Ovary (tissue), 7 donors: ENCODE measurements at regions not wholly inside any gene's neighbourhood (a gene's known extent, or its start where the extent isn't known, plus 50 kb on each side); places are given as distances from the start of the nearest gene placed in this dataset.

Experiments
- DNase-seq, 5 donors: peaks; one replicate each; pipeline ENCODE4 v3.0.0-alpha.2; 2019 to 2020
- H3K27ac ChIP-seq, 2 donors: fragments of 200-600 bp; one replicate each; pipeline versions ENCODE4 v1.5.1 to v1.8.0; 2019 to 2022
- H3K27me3 ChIP-seq: fragments of 200-600 bp; one replicate; pipeline ENCODE4 v1.8.0; 2022
- H3K36me3 ChIP-seq: fragments of 200-600 bp; sonication (generic); one replicate; pipeline ENCODE4 v1.5.1; 2019
- H3K4me1 ChIP-seq: one replicate; pipeline ENCODE4 v1.8.1; 2013; ENCODE audit warnings: mild to moderate bottlenecking, moderate library complexity; ENCODE audit not compliant: insufficient read depth
- H3K4me3 ChIP-seq: fragments of 200-600 bp; sonication (generic); one replicate; pipeline ENCODE4 v1.5.1; 2017
- H3K9me3 ChIP-seq, 2 donors: fragments of 200-600 bp in 1 of 2; sonication (generic) in 1 of 2; one replicate each; pipeline versions ENCODE4 v1.5.1 to v1.8.1; 2013 to 2019; ENCODE audit warnings: mild to moderate bottlenecking in 1 of 2, moderate library complexity in 1 of 2
- CTCF ChIP-seq, 3 donors: fragments of 450-650 bp in 2 of 3; fragments of 200-600 bp in 1 of 3; IDR thresholded peaks; one replicate each; pipeline versions ENCODE4 v1.5.1 to v1.8.0; 2016 to 2022; ENCODE audit warnings: antibody characterized with exemption in 3 of 3, mild to moderate bottlenecking in 1 of 3
- EP300 ChIP-seq: sonication (generic); formaldehyde crosslinking; IDR thresholded peaks from one replicate; pipeline ENCODE4 v1.6.1; 2017; ENCODE audit warnings: antibody characterized with exemption
- POLR2A ChIP-seq: fragments of 450-650 bp; IDR thresholded peaks from one replicate; pipeline ENCODE4 v1.6.1; 2017; ENCODE audit warnings: antibody characterized with exemption, mild to moderate bottlenecking, moderate library complexity
- WGBS, 3 donors: extraction: QIAGEN DNeasy Blood & Tissue Kit in 1 of 3; methylation state at CpG; one replicate each; pipeline versions ENCODE4 v1.1.5 to v1.1.7; 2013 to 2017; 5-methylcytosine and 5-hydroxymethylcytosine counted together
- intact Hi-C, 4 donors: fragments of 100-400 bp; cut with DNase I; formaldehyde crosslinking; loops; one replicate each; pipeline versions ENCODE4 v1.11.0 to v1.15.1; 2022 to 2023
- donor health status: DM: no; HTN: no; CAD: no; lungs with moderate emphysema.
- donor health status: DM: no; HTN: no; CAD: no.
- donor health status: Bipolar disorder and iron deficiency.
- donor health status: DM: no; HTN: no; CAD: no.
- donor health status: DM: yes; HTN: yes; CAD: no.

GRCh38 chr20:20835897-20836296 lies 123.5 kb upstream of the RALGAPA2 start:
- Histone ChIP-seq H3K4me3 (no peak overlapping the region), H3K4me1 (no peaks in the 10 kb centered on the region), H3K27ac (no peak overlapping the region), H3K9me3 (no peaks in the 10 kb centered on the region), H3K36me3 (no peaks in the 10 kb centered on the region), H3K27me3 (no peaks in the 10 kb centered on the region)
- 40 to 43% (median 41%) methylated on average over 7 of the region's 7 CpGs for WGBS, 3 donors
- TF ChIP-seq CTCF (IDR thresholded peaks at IDR 0.05) (no peak), EP300 (no peak), POLR2A (no peak)
- intact Hi-C loops, result loop anchor here in 1 of 4 donors (5.0 kb wide), 1 partner anchor 671 kb away; no protein-coding TSS in a partner anchor
- DNase-seq, result no peak

- no peak overlapping the region for H3K27ac ChIP-seq
- intact Hi-C loops, result no loop called here
- H3K27me3 ChIP-seq, result no peaks in the 10 kb centered on the region
- H3K4me3 ChIP-seq, result no peak overlapping the region
- TF ChIP-seq CTCF (IDR thresholded peaks at IDR 0.05) (no peak), POLR2A (no peak)
- H3K36me3 ChIP-seq, result no peaks in the 10 kb centered on the region
- H3K4me1 ChIP-seq, result no peaks in the 10 kb centered on the region
- WGBS, 3 donors, result 81 to 93% (median 87%) methylated on average over 1 of the region's 1 CpG
- no peak for DNase-seq
- no peaks in the 10 kb centered on the region for H3K9me3 ChIP-seq
These were observed 121.6 kb upstream of the RALGAPA2 start for GRCh38 chr20:20834008-20834407.

GRCh38 chr20:20832715-20833114 lies 120.3 kb upstream of the RALGAPA2 start:
- WGBS, 3 donors, result 41 to 65% (median 50%) methylated on average over 1 of the region's 1 CpG
- Histone ChIP-seq H3K36me3 (no peaks in the 10 kb centered on the region), H3K27ac (no peak overlapping the region), H3K4me3 (no peak overlapping the region), H3K9me3 (no peaks in the 10 kb centered on the region), H3K4me1 (no peaks in the 10 kb centered on the region), H3K27me3 (no peaks in the 10 kb centered on the region)
- no peak for DNase-seq
- intact Hi-C loops, result no loop called here
- TF ChIP-seq EP300, result no peak
- no peak for TF ChIP-seq CTCF (IDR thresholded peaks at IDR 0.05)
- TF ChIP-seq POLR2A, result no peak

- Histone ChIP-seq H3K27me3 (no peaks in the 10 kb centered on the region), H3K36me3 (no peaks in the 10 kb centered on the region), H3K9me3 (no peaks in the 10 kb centered on the region), H3K4me3 (no peak overlapping the region), H3K4me1 (no peaks in the 10 kb centered on the region), H3K27ac (no peak overlapping the region)
- WGBS, 3 donors, result 86 to 94% (median 90%) methylated on average over 6 of the region's 6 CpGs
- no peak for DNase-seq
- intact Hi-C loops, result no loop called here
- no peak for TF ChIP-seq EP300
- TF ChIP-seq POLR2A, result no peak
- no peak for TF ChIP-seq CTCF (IDR thresholded peaks at IDR 0.05)
These were observed 119.3 kb upstream of the RALGAPA2 start for GRCh38 chr20:20831794-20832193.
